Ecto neural progenitor cell (in vitro differentiated cells): ENCODE measurements at regions not wholly inside any gene's neighbourhood (a gene's known extent, or its start where the extent isn't known, plus 50 kb on each side); places are given as distances from the start of the nearest gene placed in this dataset.
A peak's percentile ranks its signal among the peaks of the same experiment; 100 is the strongest.
"Not testable (repeated sequence)": the region's sequence is repeated elsewhere in the genome, so short reads cannot be mapped to it uniquely, and the experiment has no call there.

Experiments
- DNase-seq: peaks from one replicate; pipeline ENCODE4 v3.0.0-alpha.2; 2018; ENCODE audit warnings: low spot score

DNA sequence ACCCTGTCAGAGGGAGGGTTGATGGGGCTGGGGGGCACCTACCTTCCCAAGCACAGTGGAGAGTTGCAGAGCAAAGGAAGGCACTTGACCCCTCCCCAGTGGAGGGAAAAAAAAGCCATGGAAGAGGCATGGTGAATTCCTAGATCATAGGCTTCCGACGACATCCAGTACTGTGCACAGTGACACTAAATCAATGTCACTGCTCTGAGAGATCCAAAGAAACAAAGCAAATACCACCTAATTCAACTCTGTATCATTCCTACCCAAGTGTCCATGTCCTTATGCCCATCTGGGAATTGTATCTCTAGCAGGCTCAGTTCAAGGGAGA is 344.2 kb upstream of the NCAM1 start:
- DNase-seq = no peak

- DNase-seq = no peak
Observed at GRCh38 chr11:112617977-112618826, 343.0 kb upstream of the NCAM1 start.

DNA sequence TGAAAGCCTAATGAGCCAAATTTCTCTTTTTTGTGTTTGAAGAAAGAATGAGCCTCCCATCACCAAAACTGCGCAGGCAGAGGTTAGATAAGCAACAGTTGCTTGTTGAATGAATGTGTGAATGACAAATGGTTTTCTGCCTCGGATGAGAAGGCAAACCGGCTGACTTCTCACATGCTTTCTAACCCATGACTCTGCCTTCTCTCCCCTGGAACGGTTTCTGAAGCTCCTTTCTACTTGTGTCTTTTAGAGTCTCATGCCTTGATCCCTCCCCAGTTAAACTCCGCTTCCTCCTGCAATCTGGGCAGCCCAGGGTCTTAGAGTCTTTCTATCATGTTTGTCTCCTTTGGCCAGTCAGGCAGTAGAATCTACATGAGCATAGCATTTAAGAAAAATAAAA is 342.1 kb upstream of the NCAM1 start:
- no peak for DNase-seq

DNA sequence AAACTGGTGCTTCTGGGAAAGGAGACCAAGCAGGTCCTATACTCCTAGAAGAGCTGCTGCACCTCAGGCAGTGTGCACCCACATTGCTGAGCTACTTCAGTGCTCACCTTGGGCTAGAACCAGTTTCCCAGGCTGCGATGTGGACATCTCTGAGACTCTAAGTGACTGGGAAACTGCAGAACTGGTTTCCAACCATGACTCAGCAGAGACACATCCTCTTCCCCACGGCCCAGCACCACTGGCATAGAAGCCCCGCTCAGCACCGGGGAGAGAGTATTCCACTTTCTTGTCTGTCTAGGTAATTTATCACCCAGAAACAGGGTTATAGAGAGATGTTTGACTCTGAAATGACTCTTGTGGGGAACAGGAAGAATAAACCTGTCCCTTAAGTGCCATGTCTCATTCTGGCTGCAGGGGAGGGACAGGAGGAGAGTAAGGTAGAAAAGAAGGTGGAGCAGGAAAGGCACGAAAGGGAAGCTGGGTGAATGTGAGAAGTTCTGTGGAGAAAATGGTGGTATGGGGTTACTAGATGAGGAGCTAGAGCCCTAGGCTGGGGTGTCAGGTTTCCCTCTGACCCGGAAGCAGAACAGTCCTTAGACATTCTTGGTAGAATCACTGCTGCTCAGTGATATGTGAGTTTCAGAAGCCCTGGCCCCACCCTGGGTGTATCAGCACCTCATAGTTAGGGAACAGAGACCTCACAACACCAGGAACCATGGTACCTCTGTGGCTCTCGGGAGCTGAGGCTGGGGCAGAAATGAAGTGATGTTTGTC is 340.4 kb upstream of the NCAM1 start:
- no peak for DNase-seq

- no peak for DNase-seq
Observed at GRCh38 chr11:112623057-112623456, 338.2 kb upstream of the NCAM1 start.

DNA sequence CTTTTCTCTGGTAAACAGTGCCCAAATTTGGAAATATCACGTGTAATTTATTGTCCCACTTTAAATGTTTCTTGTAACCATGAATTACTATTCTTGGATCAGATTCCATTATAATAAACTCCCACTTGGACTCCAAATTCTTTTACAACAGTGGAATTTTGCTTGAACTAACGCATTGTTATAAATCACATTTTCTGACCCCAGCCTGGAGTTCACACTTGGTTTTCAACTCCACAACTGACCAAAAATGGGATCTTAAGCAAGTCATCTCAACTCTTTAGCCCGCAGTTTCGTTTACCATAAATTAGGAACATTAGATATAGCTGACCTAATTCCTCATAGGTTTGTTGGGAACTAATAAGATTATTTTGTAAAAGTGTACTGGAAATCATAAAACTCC is 336.8 kb upstream of the NCAM1 start:
- DNase-seq = no peak

GRCh38 chr11:112624971-112625370 is 336.2 kb upstream of the NCAM1 start:
- not testable (repeated sequence) for DNase-seq

GRCh38 chr11:112625814-112626213 is 335.4 kb upstream of the NCAM1 start:
- no peak for DNase-seq

DNA sequence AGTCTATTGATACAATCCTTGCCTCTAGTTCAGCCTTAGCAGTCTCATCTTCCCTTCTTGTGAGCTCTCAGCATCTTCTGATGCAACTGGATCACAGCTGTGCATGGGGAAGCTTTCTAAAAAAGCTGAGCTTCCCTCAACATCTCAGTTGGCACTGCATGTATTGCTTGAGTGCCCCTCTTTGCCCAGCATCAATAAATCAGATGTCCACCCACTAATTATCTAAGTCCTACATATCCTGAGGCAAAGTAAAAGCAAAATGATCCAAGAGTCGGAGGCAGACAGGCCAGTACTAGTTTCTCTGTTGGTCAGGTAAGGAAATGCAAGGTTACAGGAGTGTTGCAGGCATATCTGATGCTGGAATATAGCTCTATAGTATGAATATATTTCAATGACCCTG is 334.5 kb upstream of the NCAM1 start:
- DNase-seq = no peak

DNA sequence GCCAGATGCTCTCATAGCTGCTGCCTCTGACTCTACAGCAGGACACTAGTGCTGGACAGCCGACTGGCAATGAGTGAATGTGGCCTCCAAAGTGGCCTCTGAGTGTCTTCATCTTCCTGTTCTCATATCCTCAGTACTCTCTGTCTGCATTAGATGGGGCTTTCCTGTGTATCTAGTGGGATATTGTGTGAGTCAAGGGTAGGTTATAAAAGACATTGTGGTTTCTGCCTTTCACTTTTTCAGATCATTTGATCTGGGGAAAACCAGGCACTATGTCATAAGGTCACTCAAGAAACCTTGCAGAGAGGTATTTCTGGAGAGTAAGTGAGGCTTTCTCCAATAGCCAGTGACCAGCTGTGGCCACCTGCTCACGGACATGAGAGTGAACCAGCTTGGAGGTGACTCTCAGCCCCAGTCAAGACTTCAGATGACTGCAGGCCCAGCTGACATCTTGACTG is 333.6 kb upstream of the NCAM1 start:
- DNase-seq = no peak

DNA sequence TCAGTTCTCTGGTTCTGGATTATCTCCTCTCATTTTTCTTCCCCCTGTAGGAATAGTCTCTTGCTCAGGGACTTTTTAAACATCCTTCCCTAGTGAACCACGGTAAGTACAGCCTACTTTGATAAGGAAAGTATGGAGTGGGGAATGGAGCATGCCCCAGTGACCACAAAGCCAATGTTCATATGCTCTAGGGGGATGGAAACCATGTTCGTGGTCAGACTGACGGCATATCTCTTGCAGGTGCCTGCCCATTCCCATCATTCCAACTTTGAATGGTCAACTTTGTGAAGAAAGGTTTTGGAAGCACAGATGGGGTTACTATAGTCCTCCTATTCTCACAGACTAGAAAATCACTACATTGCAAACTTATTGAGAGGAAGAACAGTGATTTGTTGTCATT is 332.5 kb upstream of the NCAM1 start:
- DNase-seq = no peak

DNA sequence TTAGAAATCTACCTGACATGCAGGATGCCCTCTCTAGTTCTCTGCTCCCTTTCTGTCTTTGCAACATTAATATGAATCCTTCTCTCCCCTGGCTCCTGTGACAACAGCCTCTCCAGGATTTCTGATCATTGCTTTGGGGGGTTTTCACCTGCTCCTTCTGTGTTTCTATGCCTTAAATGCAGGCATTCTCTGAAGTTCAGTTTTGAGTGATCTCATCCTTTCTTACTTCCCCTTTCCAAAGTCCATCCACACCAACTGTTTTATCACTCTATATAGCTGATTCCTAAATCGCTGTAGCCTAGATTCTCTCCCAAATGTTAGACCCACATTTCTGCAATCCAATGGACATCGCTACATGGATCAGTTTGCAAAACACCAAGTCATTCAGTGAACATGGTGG is 330.7 kb upstream of the NCAM1 start:
- DNase-seq = no peak

DNA sequence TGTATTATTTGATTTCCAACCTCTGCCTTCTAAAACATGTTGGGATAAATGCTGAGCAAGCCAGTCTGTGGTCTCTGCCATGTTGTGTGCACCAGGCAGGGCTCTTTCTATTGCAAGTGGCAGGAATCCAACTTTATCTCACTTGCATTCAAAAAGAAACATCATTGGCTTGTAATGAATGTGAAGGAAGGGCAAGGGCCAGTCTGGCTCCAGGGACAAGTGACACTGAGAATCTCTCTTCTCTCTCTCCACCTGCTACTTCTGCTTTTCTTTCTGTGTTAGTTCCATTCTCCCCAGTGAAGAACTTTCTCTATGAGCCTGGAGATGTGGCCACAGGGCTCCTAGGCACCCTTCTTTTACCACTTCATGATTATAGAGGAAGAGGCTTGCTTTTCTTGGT is 329.9 kb upstream of the NCAM1 start:
- no peak for DNase-seq

DNA sequence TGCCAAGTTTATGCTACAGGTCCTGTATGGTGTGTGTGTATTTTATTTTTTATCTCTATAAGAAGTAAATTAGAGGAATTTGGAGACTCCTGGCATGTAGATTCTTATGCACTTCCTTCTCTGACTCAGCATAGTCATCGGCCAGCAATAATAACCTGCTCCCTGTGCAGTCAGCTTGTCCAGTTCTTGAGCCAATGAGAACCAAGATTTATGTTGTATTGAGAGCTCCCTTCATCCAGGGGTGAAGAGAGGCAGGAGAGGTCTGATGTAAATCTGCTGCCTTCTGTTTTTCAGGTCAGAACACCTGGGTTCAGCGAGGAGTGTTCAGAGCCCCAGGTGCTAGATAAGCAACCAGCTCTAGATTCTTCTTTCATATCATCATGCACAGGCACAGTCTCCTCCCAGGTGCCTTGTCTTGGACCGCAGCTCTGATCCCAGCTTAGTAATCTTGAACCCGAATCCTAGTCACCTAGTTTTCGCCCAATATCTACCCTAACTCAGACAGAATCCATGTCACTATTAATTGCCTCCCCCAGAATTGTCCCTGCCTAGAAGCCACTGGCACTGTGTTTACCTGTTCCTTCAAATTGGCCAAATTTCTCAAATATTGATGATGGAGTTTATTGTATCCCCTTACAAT is 328.2 kb upstream of the NCAM1 start:
- DNase-seq = no peak

DNA sequence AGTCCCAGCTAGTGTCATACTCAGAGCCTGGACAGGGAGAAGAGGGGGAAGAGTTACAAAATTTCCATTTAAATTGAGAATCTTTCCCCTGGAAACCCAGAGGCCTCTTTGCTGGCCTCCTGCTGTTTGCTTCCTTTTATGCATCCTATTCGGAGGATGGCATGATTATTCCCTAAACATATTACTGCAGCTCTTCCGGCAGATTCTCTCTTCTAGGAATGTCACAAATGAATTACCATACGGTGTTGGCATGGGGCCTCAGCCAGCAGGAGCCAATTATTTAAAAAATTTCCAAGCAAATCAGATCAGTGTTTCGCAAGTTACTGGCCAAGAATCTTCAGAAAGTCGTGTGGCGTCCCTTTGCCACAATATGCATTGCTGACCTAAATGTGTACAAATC is 326.7 kb upstream of the NCAM1 start:
- no peak for DNase-seq

GRCh38 chr11:112634995-112635737 is 326.1 kb upstream of the NCAM1 start:
- no peak for DNase-seq

DNA sequence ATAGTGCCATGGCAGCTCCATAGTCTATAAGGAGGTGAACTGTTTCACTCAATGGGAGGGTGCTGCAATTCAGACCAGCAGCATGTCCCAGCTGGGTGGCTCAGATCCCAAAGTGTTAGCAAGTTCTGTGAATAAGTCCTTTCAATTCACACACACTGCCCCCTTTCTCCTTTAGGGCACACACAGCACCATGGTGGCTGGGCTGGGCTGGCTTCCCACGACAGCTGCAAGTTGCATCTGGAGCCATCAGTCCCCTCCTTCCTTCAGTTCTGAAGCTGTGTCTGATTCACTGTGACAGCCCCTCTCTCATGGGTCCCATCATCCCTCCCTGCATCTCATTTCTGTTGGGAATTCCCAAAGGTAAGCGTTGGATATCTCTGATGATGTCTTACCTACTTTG is 324.1 kb upstream of the NCAM1 start:
- DNase-seq = no peak

GRCh38 chr11:112637876-112638275 is 323.3 kb upstream of the NCAM1 start:
- no peak for DNase-seq

DNA sequence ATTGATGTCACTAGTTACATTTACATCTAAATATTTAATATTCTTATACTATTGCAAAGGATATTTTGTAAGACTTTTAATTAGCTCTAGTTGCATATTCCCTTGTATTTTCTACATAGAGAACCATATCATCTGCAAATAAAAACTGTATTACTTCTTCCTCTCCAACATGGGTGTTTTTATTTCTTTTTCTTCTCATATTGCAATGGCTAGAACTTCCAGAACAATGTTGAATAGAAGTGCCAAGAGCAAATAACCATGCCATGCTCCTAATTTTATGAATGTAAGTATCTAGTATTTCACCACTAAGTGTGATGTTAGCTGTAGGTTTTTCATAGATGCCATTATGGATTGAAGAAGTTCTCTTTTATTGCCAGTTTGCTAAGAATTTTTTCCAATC is 321.8 kb upstream of the NCAM1 start:
- DNase-seq = no peak

GRCh38 chr11:112643416-112643815 is 317.8 kb upstream of the NCAM1 start:
- DNase-seq = no peak

GRCh38 chr11:112644410-112645131 is 316.6 kb upstream of the NCAM1 start:
- DNase-seq = peak; percentile 3

GRCh38 chr11:112649856-112650255 is 311.4 kb upstream of the NCAM1 start:
- DNase-seq = no peak
